SW 1271 (cell line): ENCODE measurements at regions not wholly inside any gene's neighbourhood (a gene's known extent, or its start where the extent isn't known, plus 50 kb on each side); places are given as distances from the start of the nearest gene placed in this dataset.

Experiments used
- DNase-seq, 2 experiments: peaks; one replicate each; lab custom pipeline; 2025; lab: John Stamatoyannopoulos, UW

- no peak for DNase-seq
These were observed 353.3 kb upstream of the GNPDA2 start for GRCh38 chr4:45079616-45080015.

GRCh38 chr4:45078201-45078600 is 351.8 kb upstream of the GNPDA2 start:
- DNase-seq: no peak

- DNase-seq: no peak
These were observed 346.6 kb upstream of the GNPDA2 start for GRCh38 chr4:45072981-45073380.

GRCh38 chr4:45064741-45065140 is 338.4 kb upstream of the GNPDA2 start:
- DNase-seq: no peak

- no peak for DNase-seq
These were observed 337.3 kb upstream of the GNPDA2 start for GRCh38 chr4:45063696-45064095.

GRCh38 chr4:45062935-45063545 is 336.7 kb upstream of the GNPDA2 start:
- no peak for DNase-seq

GRCh38 chr4:45043911-45044310 is 317.6 kb upstream of the GNPDA2 start:
- DNase-seq: no peak

GRCh38 chr4:45036677-45037076 is 310.3 kb upstream of the GNPDA2 start:
- DNase-seq: no peak

GRCh38 chr4:45033676-45034419 is 307.5 kb upstream of the GNPDA2 start:
- no peak for DNase-seq

- no peak for DNase-seq
These were observed 303.7 kb upstream of the GNPDA2 start for GRCh38 chr4:45030059-45030458.

- DNase-seq: no peak
These were observed 281.2 kb upstream of the GNPDA2 start for GRCh38 chr4:45007508-45007907.

- DNase-seq: no peak
These were observed 279.7 kb upstream of the GNPDA2 start for GRCh38 chr4:45006078-45006477.

- DNase-seq: peak; percentile 10 to 53
These were observed 278.6 kb upstream of the GNPDA2 start for GRCh38 chr4:45004847-45005565.

- no peak for DNase-seq
These were observed 278.0 kb upstream of the GNPDA2 start for GRCh38 chr4:45004326-45004725.

GRCh38 chr4:44996276-44996845 is 270.0 kb upstream of the GNPDA2 start:
- DNase-seq: no peak

- no peak for DNase-seq
These were observed 261.7 kb upstream of the GNPDA2 start for GRCh38 chr4:44988011-44988410.

- DNase-seq: no peak
These were observed 259.6 kb upstream of the GNPDA2 start for GRCh38 chr4:44985938-44986337.

- DNase-seq: no peak
These were observed 258.8 kb upstream of the GNPDA2 start for GRCh38 chr4:44985152-44985551.

GRCh38 chr4:44984083-44984482 is 257.7 kb upstream of the GNPDA2 start:
- no peak for DNase-seq

GRCh38 chr4:44983083-44983482 is 256.7 kb upstream of the GNPDA2 start:
- no peak for DNase-seq

GRCh38 chr4:44978020-44978419 is 251.7 kb upstream of the GNPDA2 start:
- DNase-seq: no peak

- DNase-seq: no peak
These were observed 239.2 kb upstream of the GNPDA2 start for GRCh38 chr4:44965435-44966095.
